GM19452 (cell line): ENCODE measurements at regions not wholly inside any gene's neighbourhood (a gene's known extent, or its start where the extent isn't known, plus 50 kb on each side); places are given as distances from the start of the nearest gene placed in this dataset.
"Not testable (repeated sequence)": the region's sequence is repeated elsewhere in the genome, so short reads cannot be mapped to it uniquely, and the experiment has no call there.

ENCODE experiments used
- ATAC-seq: cut with Tn5 transposase; IDR thresholded peaks from one replicate; pipeline ENCODE4 v1.9.1; 2021; ENCODE audit not compliant: unreplicated experiment

- ATAC-seq = no peak
These were observed 170.4 kb upstream of the ATP10A start for GRCh38 chr15:26033493-26033892.

GRCh38 chr15:26032162-26032846 lies 169.2 kb upstream of the ATP10A start:
- ATAC-seq = no peak

GRCh38 chr15:26029586-26029985 lies 166.5 kb upstream of the ATP10A start:
- not testable (repeated sequence) for ATAC-seq

GRCh38 chr15:26029146-26029545 lies 166.0 kb upstream of the ATP10A start:
- no peak for ATAC-seq

- ATAC-seq = no peak
These were observed 165.1 kb upstream of the ATP10A start for GRCh38 chr15:26028086-26028740.

GRCh38 chr15:26026671-26027070 lies 163.5 kb upstream of the ATP10A start:
- not testable (repeated sequence) for ATAC-seq

- no peak for ATAC-seq
These were observed 161.1 kb upstream of the ATP10A start for GRCh38 chr15:26024241-26024640.

GRCh38 chr15:26023691-26024090 lies 160.6 kb upstream of the ATP10A start:
- no peak for ATAC-seq

GRCh38 chr15:26023231-26023630 lies 160.1 kb upstream of the ATP10A start:
- no peak for ATAC-seq

- ATAC-seq = no peak
These were observed 157.7 kb upstream of the ATP10A start for GRCh38 chr15:26020871-26021270.

GRCh38 chr15:26017665-26018064 lies 154.5 kb upstream of the ATP10A start:
- no peak for ATAC-seq

- ATAC-seq = no peak
These were observed 152.5 kb upstream of the ATP10A start for GRCh38 chr15:26015516-26016075.

- no peak for ATAC-seq
These were observed 150.9 kb upstream of the ATP10A start for GRCh38 chr15:26013981-26014380.

GRCh38 chr15:26011916-26012315 lies 148.8 kb upstream of the ATP10A start:
- no peak for ATAC-seq

- ATAC-seq = no peak
These were observed 144.0 kb upstream of the ATP10A start for GRCh38 chr15:26007151-26007550.

- ATAC-seq = no peak
These were observed 138.1 kb upstream of the ATP10A start for GRCh38 chr15:26001201-26001600.

GRCh38 chr15:25993506-25993905 lies 130.4 kb upstream of the ATP10A start:
- ATAC-seq = no peak

- ATAC-seq = no peak
These were observed 127.1 kb upstream of the ATP10A start for GRCh38 chr15:25990220-25990619.

- ATAC-seq = no peak
These were observed 126.2 kb upstream of the ATP10A start for GRCh38 chr15:25989327-25989726.

- not testable (repeated sequence) for ATAC-seq
These were observed 125.6 kb upstream of the ATP10A start for GRCh38 chr15:25988716-25989115.

- no peak for ATAC-seq
These were observed 124.5 kb upstream of the ATP10A start for GRCh38 chr15:25987638-25988037.

- ATAC-seq = no peak
These were observed 122.0 kb upstream of the ATP10A start for GRCh38 chr15:25985165-25985564.
